Fibroblast of mammary gland (primary cell): ENCODE measurements at regions not wholly inside any gene's neighbourhood (a gene's known extent, or its start where the extent isn't known, plus 50 kb on each side); places are given as distances from the start of the nearest gene placed in this dataset.

Experiments used
- DNase-seq: peaks from one replicate; pipeline ENCODE4 v3.0.0-alpha.2; 2010; ENCODE audit warnings: low read depth
- H3K4me3 ChIP-seq: 2 replicates; pipeline ENCODE4 v1.5.1; 2011; ENCODE audit warnings: low read depth, mild to moderate bottlenecking, low read length, moderate library complexity; ENCODE audit not compliant: control insufficient read depth
- TF ChIP-seq, protein P1 (sequence below): conservative IDR thresholded peaks from 2 replicates; pipeline ENCODE4 v1.5.1; 2011; ENCODE audit warnings: low read depth, low read length, inconsistent platforms; ENCODE audit not compliant: control insufficient read depth, insufficient read depth

GRCh38 chr14:95796788-95797187, 79.8 kb upstream of the TUNAR start:
- H3K4me3 ChIP-seq: no peak overlapping the region
- DNase-seq: no peak
- TF ChIP-seq, protein P1, sequence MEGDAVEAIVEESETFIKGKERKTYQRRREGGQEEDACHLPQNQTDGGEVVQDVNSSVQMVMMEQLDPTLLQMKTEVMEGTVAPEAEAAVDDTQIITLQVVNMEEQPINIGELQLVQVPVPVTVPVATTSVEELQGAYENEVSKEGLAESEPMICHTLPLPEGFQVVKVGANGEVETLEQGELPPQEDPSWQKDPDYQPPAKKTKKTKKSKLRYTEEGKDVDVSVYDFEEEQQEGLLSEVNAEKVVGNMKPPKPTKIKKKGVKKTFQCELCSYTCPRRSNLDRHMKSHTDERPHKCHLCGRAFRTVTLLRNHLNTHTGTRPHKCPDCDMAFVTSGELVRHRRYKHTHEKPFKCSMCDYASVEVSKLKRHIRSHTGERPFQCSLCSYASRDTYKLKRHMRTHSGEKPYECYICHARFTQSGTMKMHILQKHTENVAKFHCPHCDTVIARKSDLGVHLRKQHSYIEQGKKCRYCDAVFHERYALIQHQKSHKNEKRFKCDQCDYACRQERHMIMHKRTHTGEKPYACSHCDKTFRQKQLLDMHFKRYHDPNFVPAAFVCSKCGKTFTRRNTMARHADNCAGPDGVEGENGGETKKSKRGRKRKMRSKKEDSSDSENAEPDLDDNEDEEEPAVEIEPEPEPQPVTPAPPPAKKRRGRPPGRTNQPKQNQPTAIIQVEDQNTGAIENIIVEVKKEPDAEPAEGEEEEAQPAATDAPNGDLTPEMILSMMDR: no peak

- no peak overlapping the region for H3K4me3 ChIP-seq
- no peak for DNase-seq
- TF ChIP-seq, protein P1: no peak
Measured at GRCh38 chr14:95787941-95788340, 74.0 kb upstream of the TCL1A start.

- no peak overlapping the region for H3K4me3 ChIP-seq
- TF ChIP-seq, protein P1: no peak
- no peak for DNase-seq
Measured at GRCh38 chr14:95786566-95786965, 72.6 kb upstream of the TCL1A start.

DNA sequence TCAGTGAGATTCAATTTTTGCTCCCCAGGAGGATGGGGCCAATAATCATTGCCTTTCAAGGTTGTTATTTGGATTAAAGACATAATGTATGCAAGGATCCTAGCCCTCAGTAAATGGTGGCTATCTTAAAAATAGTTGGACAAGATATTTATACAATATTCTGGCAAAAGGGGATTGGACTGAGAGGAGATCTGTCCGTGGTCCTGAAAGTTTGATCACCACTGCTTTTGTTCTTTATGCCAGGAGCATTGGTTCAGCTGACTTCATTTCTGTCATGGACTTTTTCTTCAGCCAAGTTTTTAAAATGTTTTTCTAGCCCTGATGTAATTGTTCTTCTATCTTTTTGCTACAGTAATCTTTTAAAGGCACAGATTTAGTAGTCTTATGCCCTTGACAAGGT, 70.2 kb upstream of the TCL1A start:
- DNase-seq: peak; percentile 25
- TF ChIP-seq, protein P1: no peak

GRCh38 chr14:95776798-95777534, 63.0 kb upstream of the TCL1A start:
- no peak for DNase-seq
- TF ChIP-seq, protein P1: no peak
- no peak overlapping the region for H3K4me3 ChIP-seq

More for the DNA sequence above, 70.2 kb upstream of the TCL1A start:
- H3K4me3 ChIP-seq: no peak overlapping the region

DNA sequence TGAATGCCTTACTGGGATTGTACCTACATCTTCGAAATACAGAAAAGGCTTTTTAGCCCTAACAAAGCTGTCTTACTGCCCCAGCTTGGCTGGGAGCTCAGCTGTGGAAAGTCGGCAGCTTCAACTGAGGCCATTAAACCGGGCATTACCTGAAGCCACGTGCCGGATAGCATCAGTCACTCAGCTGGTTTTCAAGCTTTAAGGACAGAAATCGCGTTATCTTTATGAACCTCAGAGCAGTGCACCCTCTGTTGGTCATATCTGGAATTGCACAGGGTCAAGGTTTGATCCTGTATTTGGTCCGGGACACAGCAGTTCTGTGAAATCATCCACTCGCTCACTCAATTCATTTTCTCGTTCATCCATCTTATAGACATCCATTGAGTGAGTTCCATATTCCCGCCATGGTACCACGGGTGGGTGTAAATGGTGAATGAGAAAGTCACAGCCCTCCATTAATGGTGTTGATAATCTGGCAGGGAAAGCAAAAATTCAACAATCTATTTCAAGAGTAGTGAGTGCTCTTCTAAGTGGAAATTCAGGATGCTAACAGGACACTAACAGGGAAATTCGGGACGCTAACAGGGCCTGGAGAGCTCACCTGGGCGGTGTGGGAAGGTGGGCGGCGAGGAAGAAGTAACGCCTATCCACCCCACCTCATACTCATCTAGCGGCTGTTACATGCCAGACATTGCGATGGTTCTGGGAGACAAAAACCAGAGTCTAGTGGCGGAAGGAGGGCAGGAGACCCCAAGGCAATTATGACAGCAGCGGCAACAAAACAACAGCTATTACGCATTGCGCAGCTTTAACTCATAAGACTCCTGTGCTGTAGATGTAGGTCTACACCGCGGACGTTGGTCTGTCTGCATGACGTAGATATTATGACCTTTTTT, 60.6 kb upstream of the TCL1A start:
- DNase-seq: peak; percentile 58
- H3K4me3 ChIP-seq: no peak overlapping the region
- TF ChIP-seq, protein P1: peak; percentile 94
